Endothelial cell of umbilical vein (primary cell): ENCODE measurements at regions not wholly inside any gene's neighbourhood (a gene's known extent, or its start where the extent isn't known, plus 50 kb on each side); places are given as distances from the start of the nearest gene placed in this dataset.

Experiments used
- BruUV-seq: library from RNA; stranded (reverse); fragments of 400-500 nt; replicated peaks from 2 replicates; lab custom pipeline; 2021; lab: Mats Ljungman, UMichigan
- CTCF ChIA-PET: fragments of 300-600, 350-600 bp; sonication (Branson Sonifier 250); formaldehyde crosslinking; loops from one replicate; lab custom pipeline; 2021; ENCODE audit warnings: antibody characterized with exemption, inconsistent platforms; lab: Charles Lee
- POLR2A ChIA-PET: fragments of 300-600, 350-600 bp; sonication (Branson Sonifier 250); formaldehyde crosslinking; loops from one replicate; lab custom pipeline; 2021; ENCODE audit warnings: antibody characterized with exemption, inconsistent platforms; lab: Charles Lee
- DNase-seq: peaks from one replicate; pipeline ENCODE4 v3.0.0-alpha.2; 2011; ENCODE audit warnings: low read depth, low spot score
- FAIRE-seq: peaks from 2 replicates; lab custom pipeline; 2011; peaks lifted over from hg19 to GRCh38; lab: Jason Lieb, UNC
- H2AFZ ChIP-seq: 2 replicates; pipeline ENCODE4 v1.6.0; 2012; ENCODE audit warnings: low read depth, low read length, control low read depth, inconsistent platforms
- H3K27ac ChIP-seq: 2 replicates; pipeline ENCODE4 v1.5.1; 2011; ENCODE audit warnings: low read depth, mild to moderate bottlenecking, control low read depth, low read length, moderate library complexity; ENCODE audit not compliant: insufficient read depth
- H3K27me3 ChIP-seq, 2 experiments: 2 replicates each; pipeline versions ENCODE4 v1.6.0 to v1.6.1; 2011; ENCODE audit warnings: low read length in 2 of 2, mixed read lengths in 1 of 2; ENCODE audit not compliant: control insufficient read depth in 2 of 2, insufficient read depth in 2 of 2
- H3K36me3 ChIP-seq, 2 experiments: 2 replicates in 1 of 2; 3 replicates in 1 of 2; pipeline ENCODE4 v1.5.1; 2011; ENCODE audit warnings: low read length in 2 of 2, mild to moderate bottlenecking in 1 of 2, moderate library complexity in 1 of 2; ENCODE audit not compliant: control insufficient read depth in 2 of 2, insufficient read depth in 2 of 2; ENCODE audit errors: extremely low read depth in 1 of 2
- H3K4me1 ChIP-seq: 3 replicates; pipeline ENCODE4 v1.5.1; 2011; ENCODE audit warnings: mild to moderate bottlenecking, low read length; ENCODE audit not compliant: control insufficient read depth, insufficient read depth; ENCODE audit errors: extremely low read depth
- H3K4me2 ChIP-seq: 2 replicates; pipeline ENCODE4 v1.6.1; 2011; ENCODE audit warnings: low read length, control low read depth, mixed read lengths; ENCODE audit not compliant: insufficient read depth
- H3K4me3 ChIP-seq, 3 experiments: fragments of 200-600 bp in 1 of 3; sonication (generic), shearing (Covaris generic) in 1 of 3; replicated peaks in 1 of 3; 2 replicates each; pipeline ENCODE4 v1.5.1; 2011 to 2016; ENCODE audit warnings: control low read depth in 3 of 3, low read length in 3 of 3, mild to moderate bottlenecking in 2 of 3, inconsistent platforms in 1 of 3, low read depth in 1 of 3, moderate library complexity in 1 of 3; ENCODE audit not compliant: insufficient read depth in 1 of 3
- H3K79me2 ChIP-seq: 2 replicates; pipeline ENCODE4 v1.6.0; 2012; ENCODE audit warnings: low read length, inconsistent platforms; ENCODE audit not compliant: control insufficient read depth, insufficient read depth
- H3K9ac ChIP-seq: replicated peaks from 2 replicates; pipeline ENCODE3; 2011; ENCODE audit warnings: low read length, control low read depth; ENCODE audit not compliant: insufficient read depth; ENCODE audit errors: extremely low read depth
- H3K9me1 ChIP-seq: replicated peaks from 3 replicates; pipeline ENCODE4 v1.6.0; 2011; ENCODE audit warnings: mild to moderate bottlenecking, low read length; ENCODE audit not compliant: control insufficient read depth, insufficient read depth; ENCODE audit errors: extremely low read depth
- H3K9me3 ChIP-seq: replicated peaks from 2 replicates; pipeline ENCODE4 v1.5.1; 2012; ENCODE audit warnings: low read length, inconsistent platforms; ENCODE audit not compliant: control insufficient read depth, insufficient read depth
- H4K20me1 ChIP-seq: replicated peaks from 2 replicates; pipeline ENCODE3; 2011; ENCODE audit warnings: mild to moderate bottlenecking, low read length; ENCODE audit not compliant: control insufficient read depth, insufficient read depth; ENCODE audit errors: extremely low read depth
- CTCF ChIP-seq, 2 donors: IDR thresholded peaks; 1 replicate in 1 of 2; 2 replicates in 1 of 2; pipeline ENCODE4 v1.5.1; 2011; ENCODE audit warnings: low read length in 2 of 2, mild to moderate bottlenecking in 2 of 2, moderate library complexity in 2 of 2, control low read depth in 1 of 2, inconsistent platforms in 1 of 2, low read depth in 1 of 2; ENCODE audit not compliant: insufficient read depth in 1 of 2; ENCODE audit errors: extremely low read depth in 1 of 2
- EZH2 ChIP-seq: IDR thresholded peaks from 2 replicates; pipeline ENCODE4 v1.6.1; 2012; ENCODE audit warnings: borderline replicate concordance, low read depth, mild to moderate bottlenecking, moderate library complexity, low read length, inconsistent platforms; ENCODE audit not compliant: severe bottlenecking
- FOS ChIP-seq: IDR thresholded peaks from 2 replicates; pipeline ENCODE4 v1.6.1; 2011; ENCODE audit warnings: mild to moderate bottlenecking, low read length, moderate library complexity, borderline replicate concordance; ENCODE audit not compliant: insufficient read depth
- GATA2 ChIP-seq: IDR thresholded peaks from 2 replicates; pipeline ENCODE4 v1.7.0; 2011; ENCODE audit warnings: low read depth, mild to moderate bottlenecking, moderate library complexity, mixed read lengths, low read length; ENCODE audit not compliant: insufficient read length, insufficient read depth
- JUN ChIP-seq: IDR thresholded peaks from 2 replicates; pipeline ENCODE4 v1.6.1; 2011; ENCODE audit warnings: borderline replicate concordance, low read depth; ENCODE audit not compliant: insufficient read length, insufficient read depth
- MAX ChIP-seq: IDR thresholded peaks from 2 replicates; pipeline ENCODE4 v1.6.1; 2011; ENCODE audit not compliant: insufficient read depth, insufficient read length
- MYC ChIP-seq: IDR thresholded peaks from one replicate; pipeline ENCODE4 v1.6.1; 2011; ENCODE audit warnings: mild to moderate bottlenecking, low read depth, low read length
- POLR2A ChIP-seq: IDR thresholded peaks from 2 replicates; pipeline ENCODE4 v1.6.1; 2012; ENCODE audit warnings: low read depth, mild to moderate bottlenecking, control low read depth, low read length
- POLR2AphosphoS5 ChIP-seq: IDR thresholded peaks from 2 replicates; pipeline ENCODE4 v1.6.1; 2012; ENCODE audit warnings: low read depth, mild to moderate bottlenecking, control low read depth, low read length, moderate library complexity; ENCODE audit not compliant: insufficient read depth
- dilution Hi-C: fragments of 300-500 bp; cut with MboI; formaldehyde crosslinking; loops from one replicate; pipeline ENCODE4 v1.15.0; 2019; ENCODE audit warnings: low sequenced_read_pairs; ENCODE audit not compliant: extremely low pct_ligation_motif_present
- intact Hi-C: fragments of 100-400 bp; cut with micrococcal nuclease; formaldehyde crosslinking; loops from one replicate; pipeline ENCODE4 v1.10.0; 2022

GRCh38 chr20:6421321-6422248 is 298.8 kb upstream of the FERMT1 start:
- H3K27me3 ChIP-seq: no peaks in the 10 kb centered on the region
- FAIRE-seq: no peak
- no peaks in the 10 kb centered on the region for H3K79me2 ChIP-seq
- no peak overlapping the region for H2AFZ ChIP-seq
- no peaks in the 10 kb centered on the region for H4K20me1 ChIP-seq
- H3K9me1 ChIP-seq: no peaks in the 10 kb centered on the region
- ChIA-PET CTCF (interaction anchor here (1.2 kb wide), 1 partner anchor 11 kb away, joined by 3 read pairs; no protein-coding TSS in a partner anchor), POLR2A (no interaction called here)
- no peak overlapping the region for H3K9ac ChIP-seq
- no peaks in the 10 kb centered on the region for H3K4me1 ChIP-seq
- no peak overlapping the region for H3K4me3 ChIP-seq
- no peak overlapping the region for H3K27ac ChIP-seq
- dilution Hi-C loops (no loop called here), intact Hi-C loops (no loop called here)
- DNase-seq: no peak
- TF ChIP-seq JUN (no peak), MAX (no peak), FOS (no peak), POLR2A (no peak), EZH2 (no peak), POLR2AphosphoS5 (no peak), GATA2 (no peak), MYC (no peak), CTCF (IDR thresholded peaks at IDR 0.05; ENCODE audit: extremely low read depth in 1 of 2, insufficient read depth in 1 of 2, low read depth in 1 of 2, low read length in 2 of 2) (no peak)
- H3K36me3 ChIP-seq: no peaks in the 10 kb centered on the region
- no peak overlapping the region for H3K4me2 ChIP-seq
- H3K9me3 ChIP-seq: no peaks in the 10 kb centered on the region
- BruUV-seq: no TSS peak
